ENCODE measurements at regions not wholly inside any gene's neighbourhood (a gene's known extent, or its start where the extent isn't known, plus 50 kb on each side); places are given as distances from the start of the nearest gene placed in this dataset.

DNA sequence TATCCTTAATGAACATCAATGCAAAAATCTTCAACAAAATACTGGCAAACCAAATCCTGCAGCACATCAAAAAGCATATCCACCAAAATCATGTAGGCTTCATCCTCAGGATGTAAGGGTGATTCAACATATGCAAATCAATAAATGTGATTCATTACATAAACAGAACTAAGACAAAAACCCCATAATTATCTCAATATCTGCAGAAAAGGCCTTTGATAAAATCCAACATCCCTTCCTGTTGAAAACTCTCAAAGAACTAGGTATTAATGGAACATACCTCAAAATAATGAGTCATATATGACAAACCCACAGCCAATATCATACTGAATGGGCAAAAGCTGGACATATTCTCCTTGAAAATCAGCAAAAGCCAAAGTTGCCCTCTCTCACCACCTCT, 54.6 kb upstream of the DEPDC1 start:
- DNase-seq, result no peak

DNA sequence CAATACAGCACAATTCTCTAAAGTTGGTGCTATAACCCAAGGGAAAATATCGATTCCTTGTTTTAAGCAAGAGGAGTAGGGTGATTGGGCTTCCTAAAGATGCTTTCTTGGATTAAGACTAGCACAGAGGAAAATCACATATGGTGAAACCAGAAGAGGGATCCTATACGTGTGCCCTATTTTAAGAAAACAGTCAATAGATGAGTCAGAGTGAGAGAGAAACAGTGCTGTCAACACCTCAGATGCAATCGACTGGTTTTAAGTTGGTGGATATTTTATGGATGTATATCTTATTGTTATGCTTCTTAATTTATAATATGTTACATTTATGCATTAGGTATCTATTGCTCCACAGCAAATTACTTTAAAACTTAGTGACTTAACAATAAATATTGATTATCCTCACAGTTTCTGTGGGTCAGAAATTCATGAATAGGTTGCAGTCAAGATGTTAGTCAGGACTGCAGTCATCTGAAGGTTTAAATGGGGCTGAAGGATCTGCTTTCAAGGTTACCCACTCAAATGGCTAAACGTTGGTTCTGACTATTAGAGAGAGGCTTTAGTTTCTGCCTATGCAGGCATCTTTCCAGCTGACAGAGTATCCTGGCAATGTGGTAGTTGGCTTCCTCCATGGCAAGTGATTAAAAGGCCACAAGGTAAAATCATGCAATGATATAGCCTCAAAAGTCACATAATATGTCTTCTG, 61.6 kb upstream of the DEPDC1 start:
- DNase-seq, result no peak

GRCh38 chr1:68565923-68566322, 69.0 kb upstream of the DEPDC1 start:
- DNase-seq, result no peak

- DNase-seq, result no peak
Observed at GRCh38 chr1:68570871-68571270, 74.0 kb upstream of the DEPDC1 start.

DNA sequence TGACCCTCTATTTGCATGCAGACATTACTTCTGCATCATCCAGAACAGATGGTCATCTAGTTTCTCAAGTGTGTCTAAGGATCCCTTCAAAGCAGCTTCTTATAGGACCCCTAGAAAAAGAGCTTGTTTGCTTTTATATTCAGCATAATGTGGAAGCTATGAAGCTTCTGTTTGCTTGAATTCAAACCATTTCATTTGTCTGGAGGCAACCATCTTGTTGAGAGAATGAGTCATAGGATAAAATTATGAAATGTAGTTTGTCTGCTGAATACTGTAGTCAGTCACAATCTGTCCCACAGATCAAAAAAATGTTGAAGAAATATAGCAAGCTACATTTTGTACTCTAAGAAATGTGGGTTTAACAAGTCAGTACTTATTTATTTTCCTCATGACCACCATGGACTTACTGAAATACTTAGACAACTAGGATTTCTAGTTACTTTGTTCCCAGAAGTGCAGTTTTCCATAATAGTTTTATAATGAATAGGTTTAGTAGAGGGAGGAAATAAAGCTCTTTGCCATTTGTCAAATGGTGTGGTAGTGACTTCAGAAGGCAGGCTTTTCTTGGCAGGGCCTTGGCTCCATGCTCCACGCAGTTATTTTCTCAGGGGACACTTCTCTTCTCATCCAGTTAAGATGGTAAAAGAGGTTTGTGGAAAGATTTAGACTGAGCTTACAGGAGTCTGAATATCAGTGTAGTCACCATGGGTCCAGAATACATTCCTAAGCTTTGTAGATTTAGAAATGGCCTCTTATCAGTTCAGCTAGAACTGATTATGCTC, 74.8 kb upstream of the DEPDC1 start:
- no peak for DNase-seq

GRCh38 chr1:68585351-68585750, 88.5 kb upstream of the DEPDC1 start:
- DNase-seq, result no peak

DNA sequence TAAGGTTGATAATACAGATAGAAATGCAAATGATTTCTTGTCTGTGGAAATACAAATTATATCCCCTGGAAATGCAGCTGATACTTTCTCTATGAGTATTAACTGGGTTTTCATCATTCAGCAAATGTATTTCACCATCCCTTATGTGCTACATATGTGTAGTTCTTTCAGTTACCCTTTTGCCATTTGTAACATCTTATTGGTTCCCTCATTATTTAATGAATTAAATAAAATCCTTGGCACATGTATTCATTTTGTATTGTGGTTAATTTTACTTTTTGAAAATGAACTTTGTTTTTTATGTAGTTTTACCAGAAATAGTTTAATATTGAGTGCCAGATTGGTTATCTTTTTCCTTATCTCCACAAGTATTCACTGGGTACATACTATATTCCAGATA, 89.9 kb upstream of the DEPDC1 start:
- no peak for DNase-seq

DNA sequence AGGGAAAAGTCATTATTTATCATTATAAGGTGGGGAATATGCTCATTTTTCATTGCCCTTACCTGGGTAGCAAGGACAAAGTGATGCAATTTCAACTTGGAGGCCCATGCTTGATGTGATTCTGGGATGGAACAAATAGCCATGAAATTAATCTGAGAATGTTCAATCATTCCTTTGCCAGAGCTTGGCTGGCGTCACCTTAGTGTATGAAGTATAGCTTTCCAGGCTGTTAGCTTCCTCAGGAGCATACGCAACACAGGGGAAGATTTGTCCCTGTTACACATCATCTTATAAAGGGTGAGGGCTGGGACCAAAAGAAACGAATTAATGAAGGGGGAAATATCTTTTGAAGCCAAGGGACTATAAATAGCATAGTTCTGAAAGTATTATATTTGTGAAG, 91.4 kb upstream of the DEPDC1 start:
- no peak for DNase-seq

DNA sequence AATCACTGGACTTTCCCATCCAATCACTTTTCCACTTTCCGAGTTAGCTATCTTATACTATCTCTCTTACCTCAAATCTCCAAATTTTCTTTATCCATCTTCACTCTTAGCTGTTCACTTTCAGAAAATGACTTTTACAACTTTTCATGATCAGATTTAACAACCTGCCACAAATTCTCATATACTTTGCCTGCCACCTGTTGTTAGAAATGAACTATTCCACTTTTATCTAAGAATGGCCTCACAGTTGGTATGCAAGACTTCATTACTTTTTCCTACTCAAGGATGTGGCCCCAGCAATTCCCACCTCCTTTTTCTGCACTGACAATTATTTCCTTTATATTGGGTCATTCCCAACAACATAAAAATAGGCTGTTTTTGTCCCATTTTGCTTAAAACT, 93.6 kb upstream of the DEPDC1 start:
- no peak for DNase-seq

GRCh38 chr1:68594851-68595250, 98.0 kb upstream of the DEPDC1 start:
- DNase-seq, result no peak

- no peak for DNase-seq
Observed at GRCh38 chr1:68600049-68600661, 103.3 kb upstream of the DEPDC1 start.

DNA sequence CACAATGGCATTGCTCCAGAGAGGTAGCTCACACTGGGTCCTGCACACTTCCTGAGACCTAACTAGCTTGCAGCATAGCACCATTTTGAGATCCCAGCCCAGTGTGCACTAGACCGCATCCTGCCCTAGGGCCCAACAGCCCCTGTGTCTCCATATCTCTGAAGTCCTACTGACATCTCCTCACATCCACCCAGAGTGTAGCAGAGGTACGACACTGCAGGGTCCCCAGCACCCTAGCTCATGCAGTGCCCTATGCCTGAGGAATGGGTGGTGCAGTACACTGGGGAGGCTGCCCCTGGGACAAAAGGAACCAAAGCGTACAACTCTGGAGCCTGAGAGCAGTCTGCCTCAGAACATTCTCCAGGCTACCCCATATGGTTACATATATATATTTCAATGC, 111.4 kb upstream of the DEPDC1 start:
- DNase-seq, result no peak

DNA sequence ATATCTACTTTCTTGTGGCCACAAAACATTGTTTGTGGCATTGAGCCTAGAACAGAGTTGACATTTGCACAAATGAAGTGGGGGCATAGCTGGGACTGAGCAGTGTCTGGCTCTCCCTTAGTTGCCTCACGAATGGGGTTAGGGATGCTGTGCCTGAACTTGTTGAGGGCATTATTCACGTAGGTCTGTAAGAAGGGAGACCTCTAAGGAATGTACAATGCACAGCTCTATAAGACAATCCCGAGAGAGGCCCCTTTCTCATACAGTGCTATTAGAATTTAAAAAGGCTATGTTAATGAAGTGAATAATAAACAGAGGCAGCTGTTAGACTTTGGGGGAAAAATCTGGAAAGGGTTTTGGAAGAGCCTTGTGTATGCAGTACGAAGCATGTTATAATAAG, 118.4 kb upstream of the DEPDC1 start:
- DNase-seq, result no peak

DNA sequence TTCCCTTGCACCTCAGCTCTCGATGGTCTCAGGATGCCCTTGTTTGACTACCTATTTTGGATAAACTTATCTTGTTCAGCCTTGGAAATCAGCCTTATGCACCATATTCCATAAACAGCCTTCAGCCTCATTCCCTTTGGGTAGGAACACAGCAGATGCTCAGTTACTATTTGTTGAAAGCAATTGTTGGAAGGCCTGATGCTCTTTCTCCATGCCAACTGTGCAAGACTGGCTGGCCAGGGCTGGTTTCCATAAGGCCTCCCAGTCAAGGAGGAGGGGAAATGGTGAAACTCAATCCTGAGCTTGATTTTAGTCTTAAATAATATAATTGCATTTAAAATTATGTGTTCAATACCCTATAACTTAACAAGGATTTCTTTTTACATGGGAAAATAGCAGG, 121.1 kb upstream of the DEPDC1 start:
- DNase-seq, result no peak

DNA sequence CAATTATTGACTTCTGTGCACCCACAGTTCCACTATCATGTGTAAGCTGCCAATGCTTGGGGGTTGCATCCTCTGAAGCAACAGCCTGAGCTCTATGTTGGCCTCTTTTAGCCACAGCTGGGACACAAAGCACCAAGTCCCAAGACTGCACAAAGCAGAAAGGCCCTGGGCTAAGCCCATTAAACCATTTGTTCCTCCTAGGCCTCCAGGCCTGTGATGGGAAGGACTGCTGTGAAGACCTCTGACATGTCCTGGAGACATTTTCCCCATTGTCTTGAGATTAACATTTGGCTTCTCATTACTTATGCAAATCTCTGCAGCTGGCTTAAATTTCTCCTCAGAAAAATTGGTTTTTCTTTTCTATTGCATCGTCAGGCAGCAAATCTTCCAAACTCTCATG, 123.7 kb upstream of the DEPDC1 start:
- DNase-seq, result no peak

- no peak for DNase-seq
Observed at GRCh38 chr1:68623700-68624099, 126.8 kb upstream of the DEPDC1 start.

- no peak for DNase-seq
Observed at GRCh38 chr1:68624233-68624632, 127.4 kb upstream of the DEPDC1 start.

DNA sequence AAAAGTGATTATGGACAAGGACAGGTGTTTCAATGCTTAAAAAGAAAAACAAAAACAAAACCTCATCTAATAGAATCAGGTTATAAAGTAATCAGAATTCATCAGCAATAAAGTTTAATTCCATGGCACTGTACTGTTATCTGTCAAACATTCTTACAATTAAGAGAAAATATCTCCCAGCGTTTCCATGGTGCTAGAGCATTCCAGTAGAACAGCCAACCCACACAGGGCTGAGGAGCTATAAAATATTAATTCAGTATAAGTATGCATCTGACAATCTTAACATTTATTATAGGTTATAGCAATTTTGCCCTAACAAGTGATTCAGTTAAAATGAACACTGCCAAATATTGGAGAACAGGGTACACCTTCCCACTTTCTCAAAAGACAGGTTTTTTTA, 128.7 kb upstream of the DEPDC1 start:
- no peak for DNase-seq

- DNase-seq, result no peak
Observed at GRCh38 chr1:68633141-68633919, 136.4 kb upstream of the DEPDC1 start.

GRCh38 chr1:68644504-68644903, 147.6 kb upstream of the DEPDC1 start:
- no peak for DNase-seq

GRCh38 chr1:68651115-68651514, 154.2 kb upstream of the DEPDC1 start:
- no peak for DNase-seq

GRCh38 chr1:68653882-68654281, 157.0 kb upstream of the DEPDC1 start:
- no peak for DNase-seq

DNA sequence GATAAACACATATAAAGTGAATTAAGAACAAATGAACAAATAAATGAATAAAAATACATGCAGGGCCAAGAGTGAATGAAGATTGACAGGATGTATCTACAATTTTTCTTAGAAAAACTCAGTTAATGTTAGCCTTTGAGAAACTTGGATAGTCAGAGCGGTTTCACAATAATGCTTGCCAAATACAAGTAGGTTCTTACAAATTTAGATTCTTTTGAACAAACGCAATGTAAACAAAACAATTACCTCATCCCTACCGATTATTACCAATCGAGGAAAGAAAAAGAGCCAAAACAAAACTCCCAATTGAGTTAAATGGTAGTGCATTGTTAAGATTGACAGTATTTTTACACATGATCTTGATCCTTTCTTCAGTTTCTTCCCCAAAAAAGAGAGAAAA, 176.9 kb upstream of the DEPDC1 start:
- DNase-seq, result no peak

GRCh38 chr1:68675336-68675735, 178.5 kb upstream of the DEPDC1 start:
- DNase-seq, result no peak
